ENCODE measurements at regions not wholly inside any gene's neighbourhood (a gene's known extent, or its start where the extent isn't known, plus 50 kb on each side); places are given as distances from the start of the nearest gene placed in this dataset.
"Not testable (repeated sequence)": the region's sequence is repeated elsewhere in the genome, so short reads cannot be mapped to it uniquely, and the experiment has no call there.

DNA sequence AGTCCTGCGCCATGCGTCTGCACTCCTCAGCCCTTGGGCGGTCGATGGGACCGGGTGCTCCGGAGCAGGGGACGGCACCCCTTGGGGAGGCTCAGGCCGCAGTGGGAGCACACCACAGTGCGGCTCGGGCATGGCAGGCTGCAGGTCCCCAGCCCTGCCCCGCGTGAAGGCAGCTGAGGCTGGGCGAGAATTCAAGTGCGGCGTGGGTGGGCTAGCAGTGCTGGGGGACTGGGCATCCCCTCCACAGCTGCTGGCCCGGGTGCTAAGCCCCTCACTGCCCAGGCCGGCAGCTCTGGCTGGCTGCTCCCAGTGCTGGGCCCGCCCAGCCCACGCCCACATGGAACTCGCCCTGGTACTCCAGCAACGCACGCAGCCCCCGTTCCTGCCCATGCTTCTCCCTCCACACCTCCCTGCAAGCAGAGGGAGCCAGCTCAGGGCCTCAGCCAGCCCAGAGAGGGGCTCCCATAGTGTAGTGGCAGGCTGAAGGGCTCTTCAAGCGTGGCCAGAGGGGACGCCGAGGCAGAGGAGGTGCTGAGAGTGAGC lies 198.3 kb upstream of the CNTNAP5 start:
- no peaks in the 10 kb centered on the region for H3K36me3 ChIP-seq
- no peak for DNase-seq
- H3K4me1 ChIP-seq, result no peaks in the 10 kb centered on the region
- TF ChIP-seq, protein P1, sequence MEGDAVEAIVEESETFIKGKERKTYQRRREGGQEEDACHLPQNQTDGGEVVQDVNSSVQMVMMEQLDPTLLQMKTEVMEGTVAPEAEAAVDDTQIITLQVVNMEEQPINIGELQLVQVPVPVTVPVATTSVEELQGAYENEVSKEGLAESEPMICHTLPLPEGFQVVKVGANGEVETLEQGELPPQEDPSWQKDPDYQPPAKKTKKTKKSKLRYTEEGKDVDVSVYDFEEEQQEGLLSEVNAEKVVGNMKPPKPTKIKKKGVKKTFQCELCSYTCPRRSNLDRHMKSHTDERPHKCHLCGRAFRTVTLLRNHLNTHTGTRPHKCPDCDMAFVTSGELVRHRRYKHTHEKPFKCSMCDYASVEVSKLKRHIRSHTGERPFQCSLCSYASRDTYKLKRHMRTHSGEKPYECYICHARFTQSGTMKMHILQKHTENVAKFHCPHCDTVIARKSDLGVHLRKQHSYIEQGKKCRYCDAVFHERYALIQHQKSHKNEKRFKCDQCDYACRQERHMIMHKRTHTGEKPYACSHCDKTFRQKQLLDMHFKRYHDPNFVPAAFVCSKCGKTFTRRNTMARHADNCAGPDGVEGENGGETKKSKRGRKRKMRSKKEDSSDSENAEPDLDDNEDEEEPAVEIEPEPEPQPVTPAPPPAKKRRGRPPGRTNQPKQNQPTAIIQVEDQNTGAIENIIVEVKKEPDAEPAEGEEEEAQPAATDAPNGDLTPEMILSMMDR (IDR thresholded peaks at IDR 0.05; ENCODE audit: low read depth, low read length), result no peak
- no peaks in the 10 kb centered on the region for H3K9me3 ChIP-seq
- no peaks in the 10 kb centered on the region for H3K27me3 ChIP-seq
- H3K4me3 ChIP-seq (ENCODE audit: low read depth, low read length), result no peak overlapping the region

DNA sequence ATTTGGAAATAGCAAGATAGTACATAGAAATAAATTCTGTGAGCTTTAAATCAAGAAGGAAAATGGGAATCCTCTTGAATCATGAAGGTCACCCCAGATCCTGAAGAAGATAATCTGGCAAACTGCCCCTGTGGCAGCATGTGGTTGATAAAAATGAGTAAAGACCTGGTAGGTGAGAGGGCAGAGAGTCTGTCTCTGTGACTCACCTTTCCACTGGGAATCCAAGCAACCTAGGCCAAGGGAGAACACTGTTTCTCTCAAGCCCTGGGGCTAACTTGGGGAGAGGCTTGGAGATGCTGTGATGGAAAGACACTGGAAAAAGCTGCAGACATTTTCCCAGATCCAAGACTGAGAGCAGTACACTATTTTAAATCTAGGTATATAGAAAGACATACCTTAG lies 185.8 kb upstream of the CNTNAP5 start:
- no peak for DNase-seq
- TF ChIP-seq, protein P1 (IDR thresholded peaks at IDR 0.05; ENCODE audit: low read depth, low read length), result no peak
- Histone ChIP-seq H3K27me3 (no peaks in the 10 kb centered on the region), H3K9me3 (no peaks in the 10 kb centered on the region), H3K4me1 (no peaks in the 10 kb centered on the region), H3K4me3 (ENCODE audit: low read depth, low read length) (no peak overlapping the region), H3K36me3 (no peaks in the 10 kb centered on the region)

DNA sequence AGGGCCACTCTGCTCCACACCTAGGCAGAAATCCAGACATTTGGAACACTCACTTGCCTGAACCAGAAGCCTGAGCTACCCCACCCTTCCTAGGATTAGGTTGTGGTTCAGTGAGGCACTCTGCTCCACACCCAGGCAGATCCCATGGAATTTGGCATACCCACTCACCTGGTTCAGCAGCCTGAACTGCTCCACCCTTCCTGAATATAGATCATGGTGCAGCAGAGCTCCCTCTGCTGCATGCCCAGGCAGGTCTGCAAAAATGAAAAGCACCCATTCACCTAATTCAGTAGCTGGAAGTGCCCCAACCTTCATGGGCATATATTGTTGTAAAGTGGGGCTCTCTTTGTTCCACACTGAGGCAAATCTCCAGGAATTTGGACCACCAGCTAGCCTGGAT lies 185.1 kb upstream of the CNTNAP5 start:
- no peaks in the 10 kb centered on the region for H3K4me1 ChIP-seq
- DNase-seq, result no peak
- no peak overlapping the region for H3K4me3 ChIP-seq (ENCODE audit: low read depth, low read length)
- H3K27me3 ChIP-seq, result no peaks in the 10 kb centered on the region
- no peaks in the 10 kb centered on the region for H3K9me3 ChIP-seq
- TF ChIP-seq, protein P1 (IDR thresholded peaks at IDR 0.05; ENCODE audit: low read depth, low read length), result no peak
- H3K36me3 ChIP-seq, result no peaks in the 10 kb centered on the region

DNA sequence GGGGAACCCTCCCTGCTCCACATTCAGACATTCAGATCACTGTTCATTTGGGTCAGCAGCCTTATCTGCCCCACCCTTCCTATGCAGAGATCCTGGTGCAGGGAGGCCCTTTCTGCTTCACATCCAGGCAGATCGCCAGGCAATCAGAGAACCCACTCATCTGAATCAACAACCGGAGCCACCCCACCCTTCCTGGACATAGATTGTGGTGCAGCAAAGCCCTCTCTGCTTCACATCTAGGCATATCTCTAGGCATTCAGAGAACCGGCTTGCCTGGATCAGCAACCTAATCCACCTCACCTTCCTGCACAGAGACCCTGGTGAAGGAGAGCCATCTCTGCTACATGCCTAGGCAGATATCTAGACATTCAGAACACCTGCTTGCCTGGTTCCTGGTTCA lies 184.5 kb upstream of the CNTNAP5 start:
- Histone ChIP-seq H3K36me3 (no peaks in the 10 kb centered on the region), H3K4me3 (ENCODE audit: low read depth, low read length) (no peak overlapping the region), H3K4me1 (no peaks in the 10 kb centered on the region), H3K9me3 (no peaks in the 10 kb centered on the region), H3K27me3 (no peaks in the 10 kb centered on the region)
- TF ChIP-seq, protein P1 (IDR thresholded peaks at IDR 0.05; ENCODE audit: low read depth, low read length), result no peak
- no peak for DNase-seq

DNA sequence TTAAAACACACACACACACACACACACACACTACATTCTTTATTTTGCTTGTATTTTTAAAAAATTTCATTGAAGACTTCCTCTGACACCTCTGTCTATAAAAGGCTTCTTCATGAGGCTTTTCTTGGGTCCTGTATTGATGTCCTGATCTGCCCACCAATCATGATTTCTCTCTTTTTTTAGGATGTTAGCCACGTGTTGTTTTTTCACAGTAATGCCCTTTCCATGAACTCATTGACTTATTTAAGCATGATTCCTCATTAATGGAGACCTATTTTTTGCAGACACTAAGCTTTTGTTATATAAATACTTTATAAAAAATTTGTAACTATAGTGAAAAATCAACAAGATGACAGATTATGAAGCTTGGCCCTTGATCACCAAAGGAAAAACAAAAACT lies 173.8 kb upstream of the CNTNAP5 start:
- Histone ChIP-seq H3K27me3 (no peaks in the 10 kb centered on the region), H3K9me3 (no peaks in the 10 kb centered on the region), H3K4me3 (ENCODE audit: low read depth, low read length) (no peak overlapping the region), H3K36me3 (no peaks in the 10 kb centered on the region), H3K4me1 (no peaks in the 10 kb centered on the region)
- TF ChIP-seq, protein P1 (IDR thresholded peaks at IDR 0.05; ENCODE audit: low read depth, low read length), result no peak
- no peak for DNase-seq

DNA sequence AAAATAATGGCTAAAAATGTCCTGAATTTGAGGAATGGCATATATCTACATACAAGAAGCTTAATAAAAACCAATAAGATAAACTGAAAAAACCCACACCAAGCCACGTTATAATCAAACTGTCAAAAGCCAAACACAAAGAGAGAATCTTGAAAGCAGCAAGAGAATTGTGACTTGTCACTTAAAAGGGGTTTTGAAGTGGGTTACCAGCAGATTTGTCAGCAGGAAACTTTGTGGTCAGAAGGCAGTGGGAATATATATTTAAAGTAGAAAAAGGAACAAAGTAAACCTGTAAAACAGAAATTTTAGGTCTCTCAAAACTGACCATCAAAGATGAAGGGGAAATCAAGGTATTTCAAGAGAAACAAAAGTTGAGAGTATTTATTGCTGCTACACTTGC lies 171.9 kb upstream of the CNTNAP5 start:
- no peaks in the 10 kb centered on the region for H3K9me3 ChIP-seq
- no peaks in the 10 kb centered on the region for H3K36me3 ChIP-seq
- TF ChIP-seq, protein P1 (IDR thresholded peaks at IDR 0.05; ENCODE audit: low read depth, low read length), result no peak
- no peaks in the 10 kb centered on the region for H3K27me3 ChIP-seq
- no peak overlapping the region for H3K4me3 ChIP-seq (ENCODE audit: low read depth, low read length)
- no peaks in the 10 kb centered on the region for H3K4me1 ChIP-seq
- no peak for DNase-seq

DNA sequence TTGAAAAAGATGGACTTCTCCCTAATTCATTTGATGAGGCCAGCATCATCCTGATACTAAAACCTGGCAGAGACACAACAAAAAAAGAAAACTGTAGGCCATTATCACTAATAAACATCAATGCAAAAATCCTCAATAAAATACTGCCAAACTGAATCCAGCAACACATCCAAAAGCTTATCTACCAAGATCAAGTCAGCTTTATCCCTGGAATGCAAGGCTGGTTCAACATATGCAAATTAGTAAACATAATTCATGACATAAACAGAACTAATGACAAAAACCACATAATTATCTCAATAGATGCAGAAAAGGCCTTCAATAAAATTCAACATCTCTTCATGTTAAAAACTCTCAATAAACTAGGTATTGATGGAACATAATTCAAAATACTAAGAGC lies 166.1 kb upstream of the CNTNAP5 start:
- not testable (repeated sequence) for H3K4me3 ChIP-seq (ENCODE audit: low read depth, low read length); H3K9me3 ChIP-seq; H3K36me3 ChIP-seq; H3K27me3 ChIP-seq; H3K4me1 ChIP-seq; DNase-seq

All from BE2C (cell line).